ENCODE measurements at regions not wholly inside any gene's neighbourhood (a gene's known extent, or its start where the extent isn't known, plus 50 kb on each side); places are given as distances from the start of the nearest gene placed in this dataset.

- H3K4me3 ChIP-seq (ENCODE audit: low read depth, low read length): no peak overlapping the region
- DNase-seq (ENCODE audit: low read depth): no peak
- TF ChIP-seq MYC (IDR thresholded peaks at IDR 0.05; ENCODE audit: low read depth, low read length) (no peak), POLR2A (IDR thresholded peaks at IDR 0.05; ENCODE audit: extremely low read depth, insufficient read length) (no peak)
- TF ChIP-seq, protein P1, sequence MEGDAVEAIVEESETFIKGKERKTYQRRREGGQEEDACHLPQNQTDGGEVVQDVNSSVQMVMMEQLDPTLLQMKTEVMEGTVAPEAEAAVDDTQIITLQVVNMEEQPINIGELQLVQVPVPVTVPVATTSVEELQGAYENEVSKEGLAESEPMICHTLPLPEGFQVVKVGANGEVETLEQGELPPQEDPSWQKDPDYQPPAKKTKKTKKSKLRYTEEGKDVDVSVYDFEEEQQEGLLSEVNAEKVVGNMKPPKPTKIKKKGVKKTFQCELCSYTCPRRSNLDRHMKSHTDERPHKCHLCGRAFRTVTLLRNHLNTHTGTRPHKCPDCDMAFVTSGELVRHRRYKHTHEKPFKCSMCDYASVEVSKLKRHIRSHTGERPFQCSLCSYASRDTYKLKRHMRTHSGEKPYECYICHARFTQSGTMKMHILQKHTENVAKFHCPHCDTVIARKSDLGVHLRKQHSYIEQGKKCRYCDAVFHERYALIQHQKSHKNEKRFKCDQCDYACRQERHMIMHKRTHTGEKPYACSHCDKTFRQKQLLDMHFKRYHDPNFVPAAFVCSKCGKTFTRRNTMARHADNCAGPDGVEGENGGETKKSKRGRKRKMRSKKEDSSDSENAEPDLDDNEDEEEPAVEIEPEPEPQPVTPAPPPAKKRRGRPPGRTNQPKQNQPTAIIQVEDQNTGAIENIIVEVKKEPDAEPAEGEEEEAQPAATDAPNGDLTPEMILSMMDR (IDR thresholded peaks at IDR 0.05; ENCODE audit: low read depth, low read length): no peak
- TF ChIP-seq, protein P2, sequence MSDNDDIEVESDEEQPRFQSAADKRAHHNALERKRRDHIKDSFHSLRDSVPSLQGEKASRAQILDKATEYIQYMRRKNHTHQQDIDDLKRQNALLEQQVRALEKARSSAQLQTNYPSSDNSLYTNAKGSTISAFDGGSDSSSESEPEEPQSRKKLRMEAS (IDR thresholded peaks at IDR 0.05; ENCODE audit: low read depth, low read length): no peak
These were observed 129.4 kb upstream of the TMEM45B start for GRCh38 chr11:129686269-129686668.

DNA sequence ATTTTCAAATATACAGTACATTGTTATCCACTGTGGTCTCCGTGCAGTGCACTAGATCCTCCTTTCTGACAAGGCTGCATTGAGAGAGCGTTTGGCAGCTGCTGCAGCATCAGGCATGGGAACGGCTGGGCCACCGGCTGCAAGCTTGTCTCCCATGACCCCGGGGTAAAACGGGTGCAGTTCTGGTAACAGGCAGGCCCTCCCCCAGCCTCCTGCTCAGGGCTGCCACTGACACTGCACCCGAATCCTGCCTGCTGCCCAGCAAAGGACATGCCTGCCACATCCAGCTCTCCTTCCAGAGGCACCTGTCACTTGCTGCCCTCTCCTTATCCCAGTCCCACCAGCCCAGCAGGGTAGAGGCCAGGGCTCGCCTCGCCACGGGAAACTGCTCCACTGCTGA, 124.5 kb upstream of the TMEM45B start:
- H3K4me3 ChIP-seq (ENCODE audit: low read depth, low read length): no peak overlapping the region
- TF ChIP-seq, protein P2 (IDR thresholded peaks at IDR 0.05; ENCODE audit: low read depth, low read length): no peak
- TF ChIP-seq MYC (IDR thresholded peaks at IDR 0.05; ENCODE audit: low read depth, low read length) (no peak), POLR2A (IDR thresholded peaks at IDR 0.05; ENCODE audit: extremely low read depth, insufficient read length) (no peak)
- TF ChIP-seq, protein P1 (IDR thresholded peaks at IDR 0.05; ENCODE audit: low read depth, low read length): no peak
- DNase-seq (ENCODE audit: low read depth): no peak

DNA sequence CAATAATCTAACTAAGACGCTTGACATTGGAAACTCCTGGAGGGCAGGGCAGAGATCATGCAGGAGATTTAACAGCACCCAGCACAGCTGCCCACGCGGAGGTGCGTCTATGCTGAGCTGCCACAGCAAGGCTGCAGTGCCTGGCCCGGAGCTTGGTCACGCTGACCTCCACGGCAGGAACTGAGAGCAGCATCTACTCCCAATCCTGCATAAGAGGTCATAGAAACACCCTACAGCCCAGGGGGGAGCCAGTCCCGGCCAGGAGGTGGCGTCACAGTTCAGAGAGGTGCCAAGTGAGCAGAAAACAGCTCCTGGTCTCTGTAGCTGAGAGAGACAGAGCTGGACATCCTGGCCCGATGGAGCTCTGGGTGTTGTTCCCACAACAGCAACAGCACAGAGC, 121.1 kb upstream of the TMEM45B start:
- no peak overlapping the region for H3K4me3 ChIP-seq (ENCODE audit: low read depth, low read length)
- peak; percentile 35 for DNase-seq (ENCODE audit: low read depth)
- TF ChIP-seq MYC (IDR thresholded peaks at IDR 0.05; ENCODE audit: low read depth, low read length) (no peak), POLR2A (IDR thresholded peaks at IDR 0.05; ENCODE audit: extremely low read depth, insufficient read length) (no peak)
- TF ChIP-seq, protein P2 (IDR thresholded peaks at IDR 0.05; ENCODE audit: low read depth, low read length): no peak
- TF ChIP-seq, protein P1 (IDR thresholded peaks at IDR 0.05; ENCODE audit: low read depth, low read length): peak; percentile 59

DNA sequence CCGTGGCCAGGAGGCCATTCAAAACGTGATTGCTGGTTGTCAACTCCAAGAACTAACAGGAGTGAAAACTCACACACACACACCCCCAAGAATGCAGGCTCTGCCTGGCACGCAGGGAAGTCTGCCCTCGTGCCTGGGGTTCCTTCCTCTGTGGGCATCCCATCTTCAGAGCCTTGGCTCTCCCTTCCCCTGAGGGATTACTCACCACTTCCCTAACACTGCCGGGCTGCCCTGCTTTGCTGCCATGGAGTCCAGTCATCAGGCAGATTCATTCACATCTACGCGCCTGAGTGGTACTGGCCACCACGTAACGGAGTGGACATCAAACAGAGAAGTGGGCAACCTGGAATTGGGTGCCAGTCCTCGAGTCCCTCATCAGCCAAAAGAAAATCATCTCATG, 120.7 kb upstream of the TMEM45B start:
- TF ChIP-seq, protein P2 (IDR thresholded peaks at IDR 0.05; ENCODE audit: low read depth, low read length): no peak
- no peak for DNase-seq (ENCODE audit: low read depth)
- H3K4me3 ChIP-seq (ENCODE audit: low read depth, low read length): no peak overlapping the region

DNA sequence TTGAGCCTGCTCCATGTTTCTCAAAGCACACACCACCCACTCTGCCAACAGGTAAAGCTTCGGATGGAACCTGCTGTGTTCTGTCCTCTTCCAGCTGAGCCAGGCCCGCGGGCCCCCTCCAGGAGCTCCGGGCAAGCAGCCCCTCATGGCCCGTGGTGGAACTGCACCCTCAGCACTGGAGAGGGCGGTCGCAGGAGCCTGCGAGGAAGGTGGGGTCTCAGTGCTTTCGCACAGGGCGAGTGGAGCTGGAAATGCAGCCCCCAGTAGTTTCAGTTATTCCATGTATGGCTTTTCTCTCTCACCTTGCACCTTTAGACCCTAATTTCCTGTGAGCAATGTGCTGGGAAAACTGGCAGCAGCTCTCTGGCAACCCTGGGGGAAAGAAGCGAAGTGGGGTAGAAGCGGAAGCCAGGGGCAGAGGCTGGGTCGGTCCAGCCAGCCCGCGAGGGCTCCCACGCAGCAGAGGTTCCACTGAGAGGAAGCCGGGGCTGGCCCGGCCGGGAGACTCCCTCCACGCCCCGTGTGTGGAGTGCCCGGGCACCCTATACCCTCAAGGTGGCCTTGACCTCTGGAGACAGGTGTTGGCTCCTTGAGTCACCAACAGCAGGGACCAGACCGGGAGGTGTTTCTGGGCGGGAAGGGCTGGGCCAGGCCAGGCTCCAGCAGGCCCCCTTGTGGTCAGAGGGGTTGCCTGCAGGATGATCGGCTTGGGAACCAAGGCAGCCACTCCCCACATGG, 119.9 kb upstream of the TMEM45B start:
- H3K4me3 ChIP-seq (ENCODE audit: low read depth, low read length): no peak overlapping the region
- DNase-seq (ENCODE audit: low read depth): peak; percentile 58
- TF ChIP-seq, protein P1 (IDR thresholded peaks at IDR 0.05; ENCODE audit: low read depth, low read length): peak; percentile 68
- TF ChIP-seq POLR2A (IDR thresholded peaks at IDR 0.05; ENCODE audit: extremely low read depth, insufficient read length): no peak

GRCh38 chr11:129696309-129696989, 119.2 kb upstream of the TMEM45B start:
- no peak overlapping the region for H3K4me3 ChIP-seq (ENCODE audit: low read depth, low read length)
- TF ChIP-seq POLR2A (IDR thresholded peaks at IDR 0.05; ENCODE audit: extremely low read depth, insufficient read length) (no peak), MYC (IDR thresholded peaks at IDR 0.05; ENCODE audit: low read depth, low read length) (no peak)
- TF ChIP-seq, protein P1 (IDR thresholded peaks at IDR 0.05; ENCODE audit: low read depth, low read length): no peak
- DNase-seq (ENCODE audit: low read depth): no peak

Data from NB4 (cell line).